ENCODE measurements at regions not wholly inside any gene's neighbourhood (a gene's known extent, or its start where the extent isn't known, plus 50 kb on each side); places are given as distances from the start of the nearest gene placed in this dataset.

- DNase-seq (no peak), ATAC-seq (no peak)
- no peaks in the 10 kb centered on the region for H3K36me3 ChIP-seq
- H3K4me1 ChIP-seq = no peaks in the 10 kb centered on the region
- TF ChIP-seq, protein P1, sequence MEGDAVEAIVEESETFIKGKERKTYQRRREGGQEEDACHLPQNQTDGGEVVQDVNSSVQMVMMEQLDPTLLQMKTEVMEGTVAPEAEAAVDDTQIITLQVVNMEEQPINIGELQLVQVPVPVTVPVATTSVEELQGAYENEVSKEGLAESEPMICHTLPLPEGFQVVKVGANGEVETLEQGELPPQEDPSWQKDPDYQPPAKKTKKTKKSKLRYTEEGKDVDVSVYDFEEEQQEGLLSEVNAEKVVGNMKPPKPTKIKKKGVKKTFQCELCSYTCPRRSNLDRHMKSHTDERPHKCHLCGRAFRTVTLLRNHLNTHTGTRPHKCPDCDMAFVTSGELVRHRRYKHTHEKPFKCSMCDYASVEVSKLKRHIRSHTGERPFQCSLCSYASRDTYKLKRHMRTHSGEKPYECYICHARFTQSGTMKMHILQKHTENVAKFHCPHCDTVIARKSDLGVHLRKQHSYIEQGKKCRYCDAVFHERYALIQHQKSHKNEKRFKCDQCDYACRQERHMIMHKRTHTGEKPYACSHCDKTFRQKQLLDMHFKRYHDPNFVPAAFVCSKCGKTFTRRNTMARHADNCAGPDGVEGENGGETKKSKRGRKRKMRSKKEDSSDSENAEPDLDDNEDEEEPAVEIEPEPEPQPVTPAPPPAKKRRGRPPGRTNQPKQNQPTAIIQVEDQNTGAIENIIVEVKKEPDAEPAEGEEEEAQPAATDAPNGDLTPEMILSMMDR (IDR thresholded peaks at IDR 0.05) = no peak
- no peak overlapping the region for H3K4me3 ChIP-seq
- no peak overlapping the region for H3K27ac ChIP-seq
- intact Hi-C loops (cut with DNase I) = no loop called here
- peaks cover 0 to under 1% of the 10 kb centered on the region in 2 donors for H3K9me3 ChIP-seq
- peaks cover 5 to 8% of the 10 kb centered on the region in 2 donors for H3K27me3 ChIP-seq
Measured at GRCh38 chr2:173785813-173786212, 179.4 kb downstream of the SP3 start.

- DNase-seq (no peak), ATAC-seq (no peak)
- intact Hi-C loops (cut with DNase I) = no loop called here
- TF ChIP-seq, protein P1 (IDR thresholded peaks at IDR 0.05) = no peak
- Histone ChIP-seq H3K4me1 (no peaks in the 10 kb centered on the region), H3K4me3 (no peak overlapping the region), H3K27ac (no peak overlapping the region), H3K27me3 (no peaks in the 10 kb centered on the region), H3K9me3 (no peaks in the 10 kb centered on the region), H3K36me3 (no peaks in the 10 kb centered on the region)
Measured at GRCh38 chr2:173791502-173791901, 173.7 kb downstream of the SP3 start.

- no peaks in the 10 kb centered on the region for H3K27me3 ChIP-seq
- DNase-seq = no peak
- no peaks in the 10 kb centered on the region for H3K36me3 ChIP-seq
- no peak overlapping the region for H3K27ac ChIP-seq
- H3K9me3 ChIP-seq = no peaks in the 10 kb centered on the region
- H3K4me3 ChIP-seq = no peak overlapping the region
- ATAC-seq = no peak
- TF ChIP-seq, protein P1 (IDR thresholded peaks at IDR 0.05) = no peak
- intact Hi-C loops (cut with DNase I) = no loop called here
- H3K4me1 ChIP-seq = no peaks in the 10 kb centered on the region
Measured at GRCh38 chr2:173792166-173792565, 173.0 kb downstream of the SP3 start.

DNA sequence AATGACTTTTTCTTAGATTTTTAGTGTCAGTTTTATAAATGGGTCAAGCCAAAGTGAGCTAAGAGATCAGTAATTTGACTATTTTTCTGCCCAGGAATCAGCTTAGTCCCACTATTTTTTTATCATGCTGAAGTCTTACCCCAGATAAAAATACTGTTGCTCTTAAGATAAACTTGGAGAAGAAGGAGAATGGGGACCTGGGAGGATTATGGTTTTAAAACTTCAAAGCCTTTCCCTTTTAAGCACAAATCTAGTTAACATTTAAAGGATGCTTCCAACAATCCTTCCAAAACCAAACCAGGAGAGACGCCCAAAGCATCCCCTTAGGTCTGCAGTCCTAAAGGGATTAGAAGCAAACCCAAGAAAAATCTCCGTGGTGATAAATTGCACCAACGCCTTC, 172.4 kb downstream of the SP3 start:
- intact Hi-C loops (cut with DNase I) = no loop called here
- ATAC-seq (no peak), DNase-seq (no peak)
- no peak overlapping the region for H3K4me3 ChIP-seq
- no peak overlapping the region for H3K27ac ChIP-seq
- no peaks in the 10 kb centered on the region for H3K36me3 ChIP-seq
- H3K27me3 ChIP-seq = no peaks in the 10 kb centered on the region
- H3K9me3 ChIP-seq = no peaks in the 10 kb centered on the region
- no peaks in the 10 kb centered on the region for H3K4me1 ChIP-seq
- TF ChIP-seq, protein P1 (IDR thresholded peaks at IDR 0.05) = no peak

DNA sequence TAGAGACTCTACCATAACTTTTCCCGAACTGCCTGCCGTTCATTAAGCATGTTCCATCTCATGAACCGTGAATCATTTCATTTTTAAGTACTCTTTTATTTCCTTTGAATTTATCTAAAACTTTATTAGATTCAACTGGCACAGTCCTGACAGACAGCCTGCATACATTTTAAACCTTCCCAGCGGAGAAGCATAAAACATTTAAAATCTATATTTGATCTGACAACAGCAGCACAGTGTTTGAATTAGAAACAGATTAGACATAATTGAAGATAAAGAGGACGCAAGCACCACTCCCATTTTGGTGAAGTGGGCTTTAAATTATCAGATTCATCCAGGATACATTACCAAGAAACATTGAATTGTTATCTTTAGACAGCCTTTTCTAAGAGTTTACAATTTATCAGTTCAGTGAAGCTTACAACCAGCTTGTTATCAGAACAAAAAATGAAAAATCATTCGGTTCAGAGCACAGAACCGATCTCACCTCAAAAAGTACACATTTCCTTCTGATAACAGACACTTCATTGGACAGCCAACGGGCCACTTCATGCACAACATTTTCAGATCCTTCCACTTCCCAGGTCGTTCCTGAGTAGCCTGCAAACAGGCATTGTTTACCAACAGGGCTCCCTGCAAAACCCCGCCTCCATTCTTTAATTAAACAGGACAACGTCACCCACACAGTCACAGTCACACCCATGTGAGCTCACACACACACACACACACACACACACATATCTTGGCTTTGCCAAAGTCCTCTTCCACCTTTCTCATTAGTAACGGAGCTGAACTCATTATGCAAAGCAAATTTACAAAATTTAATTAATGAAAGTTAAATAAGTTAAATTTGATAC, 171.2 kb downstream of the SP3 start:
- Histone ChIP-seq H3K27me3 (no peaks in the 10 kb centered on the region), H3K4me1 (no peaks in the 10 kb centered on the region), H3K36me3 (no peaks in the 10 kb centered on the region), H3K27ac (no peak overlapping the region), H3K4me3 (no peak overlapping the region), H3K9me3 (no peaks in the 10 kb centered on the region)
- TF ChIP-seq, protein P1 (IDR thresholded peaks at IDR 0.05) = no peak
- DNase-seq (peak in 1 of 4 donors; percentile 32), ATAC-seq (peak; percentile 84)
- intact Hi-C loops (cut with DNase I) = no loop called here

Measured in left lung (tissue), 4 donors.